ENCODE measurements at regions not wholly inside any gene's neighbourhood (a gene's known extent, or its start where the extent isn't known, plus 50 kb on each side); places are given as distances from the start of the nearest gene placed in this dataset.

- TF ChIP-seq POLR2A (IDR thresholded peaks at IDR 0.05) (no peak), CTCF (IDR thresholded peaks at IDR 0.05) (no peak)
Measured at GRCh38 chr2:234788381-234788780, 163.4 kb upstream of the SH3BP4 start.

Data from lower leg skin (tissue), 3 donors.